ENCODE measurements at regions not wholly inside any gene's neighbourhood (a gene's known extent, or its start where the extent isn't known, plus 50 kb on each side); places are given as distances from the start of the nearest gene placed in this dataset.
A peak's percentile ranks its signal among the peaks of the same experiment; 100 is the strongest.

DNA sequence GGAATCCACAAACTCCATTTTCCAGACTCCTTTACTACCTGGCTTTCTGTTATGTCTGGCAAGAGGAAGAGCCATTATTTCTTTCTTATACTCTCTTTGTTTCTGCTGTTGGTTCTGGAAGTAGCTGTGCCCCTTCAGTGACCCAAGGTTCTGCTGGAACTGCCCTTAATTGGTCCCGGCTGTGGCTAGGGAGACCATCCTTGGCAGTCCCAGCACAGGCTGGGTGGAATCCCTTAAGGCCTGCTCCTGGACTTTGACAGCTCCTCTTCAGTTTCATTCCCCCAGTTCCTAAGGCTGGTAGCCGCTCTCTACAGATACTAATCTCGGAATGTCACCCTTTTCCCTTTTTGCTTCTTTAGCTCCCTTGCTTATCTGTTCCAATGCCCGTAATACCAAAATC is 81.9 kb upstream of the GLIS3 start:
- CTCF ChIA-PET, result interaction anchor here (0.5 kb wide), 1 partner anchor 28 kb away, joined by 7 read pairs; no protein-coding TSS in a partner anchor

DNA sequence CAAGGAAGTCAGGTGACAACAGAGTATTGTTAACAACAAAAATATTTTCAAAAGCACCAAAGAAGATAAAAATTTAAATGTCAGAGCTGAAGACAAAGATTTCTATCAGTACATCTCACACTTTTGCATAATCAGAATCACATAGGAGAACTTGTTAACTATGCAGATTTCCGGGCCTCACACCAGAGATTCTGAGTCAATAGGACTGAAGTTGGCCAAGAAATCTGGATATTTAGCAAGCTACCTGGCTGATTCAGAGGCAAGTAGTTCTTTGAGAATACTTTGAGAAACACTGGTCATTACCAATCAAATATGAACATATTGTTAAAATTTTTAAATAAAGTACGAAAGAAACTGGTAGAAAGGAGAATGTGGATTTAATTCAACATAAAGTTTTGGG is 80.5 kb upstream of the GLIS3 start:
- no peak for TF ChIP-seq EZH2 (IDR thresholded peaks at IDR 0.05; ENCODE audit: borderline replicate concordance, low read depth, low read length, poor library complexity, severe bottlenecking)
- TF ChIP-seq, protein P1, sequence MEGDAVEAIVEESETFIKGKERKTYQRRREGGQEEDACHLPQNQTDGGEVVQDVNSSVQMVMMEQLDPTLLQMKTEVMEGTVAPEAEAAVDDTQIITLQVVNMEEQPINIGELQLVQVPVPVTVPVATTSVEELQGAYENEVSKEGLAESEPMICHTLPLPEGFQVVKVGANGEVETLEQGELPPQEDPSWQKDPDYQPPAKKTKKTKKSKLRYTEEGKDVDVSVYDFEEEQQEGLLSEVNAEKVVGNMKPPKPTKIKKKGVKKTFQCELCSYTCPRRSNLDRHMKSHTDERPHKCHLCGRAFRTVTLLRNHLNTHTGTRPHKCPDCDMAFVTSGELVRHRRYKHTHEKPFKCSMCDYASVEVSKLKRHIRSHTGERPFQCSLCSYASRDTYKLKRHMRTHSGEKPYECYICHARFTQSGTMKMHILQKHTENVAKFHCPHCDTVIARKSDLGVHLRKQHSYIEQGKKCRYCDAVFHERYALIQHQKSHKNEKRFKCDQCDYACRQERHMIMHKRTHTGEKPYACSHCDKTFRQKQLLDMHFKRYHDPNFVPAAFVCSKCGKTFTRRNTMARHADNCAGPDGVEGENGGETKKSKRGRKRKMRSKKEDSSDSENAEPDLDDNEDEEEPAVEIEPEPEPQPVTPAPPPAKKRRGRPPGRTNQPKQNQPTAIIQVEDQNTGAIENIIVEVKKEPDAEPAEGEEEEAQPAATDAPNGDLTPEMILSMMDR (conservative IDR thresholded peaks at IDR 0.05; ENCODE audit: low read depth, low read length), result no peak
- Histone ChIP-seq H3K9me3 (ENCODE audit: low read depth, low read length, poor library complexity, severe bottlenecking) (no peaks in the 10 kb centered on the region), H3K27me3 (replicated peaks; ENCODE audit: insufficient read depth, low read depth, low read length, poor library complexity) (no peaks in the 10 kb centered on the region), H3K27ac (ENCODE audit: low read depth, low read length, poor library complexity, severe bottlenecking) (no peak overlapping the region), H3K36me3 (ENCODE audit: insufficient read depth, low read length, poor library complexity, severe bottlenecking) (no peaks in the 10 kb centered on the region), H3K4me3 (ENCODE audit: low read depth, low read length, poor library complexity, severe bottlenecking) (no peak overlapping the region), H3K4me1 (ENCODE audit: insufficient read depth, low read length, poor library complexity, severe bottlenecking) (peaks cover 10% of the 10 kb centered on the region)
- intact Hi-C loops (cut with micrococcal nuclease; ENCODE audit: unreplicated experiment), result loop anchor here (5.0 kb wide), 3 partner anchors 377 to 1047 kb away; partner anchors contain the start of gene JAK2
- ChIA-PET POLR2A (ENCODE audit: low non-redundant PET) (no interaction called here), CTCF (no interaction called here)
- no TSS peak for BruUV-seq (replicated peaks)
- no peak for DNase-seq (ENCODE audit: low spot score)

More for the DNA sequence above, 81.9 kb upstream of the GLIS3 start:
- Histone ChIP-seq H3K27me3 (replicated peaks; ENCODE audit: insufficient read depth, low read depth, low read length, poor library complexity) (no peaks in the 10 kb centered on the region), H3K9me3 (ENCODE audit: low read depth, low read length, poor library complexity, severe bottlenecking) (no peaks in the 10 kb centered on the region), H3K4me3 (ENCODE audit: low read depth, low read length, poor library complexity, severe bottlenecking) (no peak overlapping the region), H3K27ac (ENCODE audit: low read depth, low read length, poor library complexity, severe bottlenecking) (no peak overlapping the region), H3K36me3 (ENCODE audit: insufficient read depth, low read length, poor library complexity, severe bottlenecking) (no peaks in the 10 kb centered on the region), H3K4me1 (ENCODE audit: insufficient read depth, low read length, poor library complexity, severe bottlenecking) (peaks cover 10% of the 10 kb centered on the region)
- intact Hi-C loops (cut with micrococcal nuclease; ENCODE audit: unreplicated experiment), result loop anchor here (1.0 to 5.0 kb wide), 4 partner anchors 259 to 1046 kb away; partner anchors contain the start of gene JAK2
- TF ChIP-seq EZH2 (IDR thresholded peaks at IDR 0.05; ENCODE audit: borderline replicate concordance, low read depth, low read length, poor library complexity, severe bottlenecking), result no peak
- TF ChIP-seq, protein P1 (conservative IDR thresholded peaks at IDR 0.05; ENCODE audit: low read depth, low read length), result no peak
- no TSS peak for BruUV-seq (replicated peaks)
- POLR2A ChIA-PET (ENCODE audit: low non-redundant PET), result no interaction called here
- no peak for DNase-seq (ENCODE audit: low spot score)

DNA sequence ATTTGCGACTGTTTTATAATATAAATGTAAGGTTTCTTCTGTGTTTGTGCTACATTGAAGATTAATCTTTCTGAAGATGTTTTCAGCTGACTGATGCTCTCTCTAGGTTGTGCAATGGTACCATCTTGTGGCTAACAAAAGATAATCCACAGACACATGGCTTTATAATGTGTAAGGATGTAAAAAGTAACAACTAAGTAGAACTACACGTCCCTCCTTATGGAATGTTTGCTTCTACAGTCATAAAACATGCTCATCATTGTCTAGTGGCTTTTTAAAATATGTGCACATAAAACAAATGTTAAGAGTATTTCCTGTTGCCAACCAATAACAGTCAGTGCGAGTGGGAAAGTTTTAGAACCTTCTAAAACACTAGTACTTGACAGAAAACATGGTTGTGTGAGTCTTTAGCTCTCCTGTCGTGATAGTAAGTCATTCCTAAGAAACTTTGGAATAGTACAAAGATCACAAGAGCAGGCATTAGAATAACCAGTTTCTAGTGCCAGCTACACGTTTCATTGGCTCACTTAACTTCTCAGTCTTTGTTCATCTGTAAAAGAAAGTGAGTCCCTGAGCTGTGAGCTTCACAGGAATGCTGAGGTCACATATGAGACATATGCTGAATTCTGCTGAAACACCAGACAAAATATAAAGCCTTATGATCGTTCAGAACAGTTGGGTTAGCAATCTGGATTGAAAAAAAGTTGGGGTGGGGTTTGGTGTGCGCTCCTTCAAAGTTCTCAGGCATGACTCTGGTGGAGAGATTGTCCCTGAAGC is 75.7 kb upstream of the GLIS3 start:
- Histone ChIP-seq H3K9me3 (ENCODE audit: low read depth, low read length, poor library complexity, severe bottlenecking) (no peaks in the 10 kb centered on the region), H3K4me3 (ENCODE audit: low read depth, low read length, poor library complexity, severe bottlenecking) (no peak overlapping the region), H3K36me3 (ENCODE audit: insufficient read depth, low read length, poor library complexity, severe bottlenecking) (no peaks in the 10 kb centered on the region), H3K4me1 (ENCODE audit: insufficient read depth, low read length, poor library complexity, severe bottlenecking) (no peaks in the 10 kb centered on the region), H3K27me3 (replicated peaks; ENCODE audit: insufficient read depth, low read depth, low read length, poor library complexity) (no peaks in the 10 kb centered on the region), H3K27ac (ENCODE audit: low read depth, low read length, poor library complexity, severe bottlenecking) (no peak overlapping the region)
- no TSS peak for BruUV-seq (replicated peaks)
- intact Hi-C loops (cut with micrococcal nuclease; ENCODE audit: unreplicated experiment), result loop anchor here (2.0 kb wide), 1 partner anchor 61 kb away; no protein-coding TSS in a partner anchor
- ChIA-PET POLR2A (ENCODE audit: low non-redundant PET) (no interaction called here), CTCF (interaction anchor here (1.2 to 2.1 kb wide), 2 partner anchors 9 to 60 kb away, joined by 3 to 7 read pairs; no protein-coding TSS in a partner anchor)
- peak; percentile 54 for DNase-seq (ENCODE audit: low spot score)
- TF ChIP-seq, protein P1 (conservative IDR thresholded peaks at IDR 0.05; ENCODE audit: low read depth, low read length), result peak; percentile 57
- no peak for TF ChIP-seq EZH2 (IDR thresholded peaks at IDR 0.05; ENCODE audit: borderline replicate concordance, low read depth, low read length, poor library complexity, severe bottlenecking)
